Loucy (cell line): ENCODE measurements at regions not wholly inside any gene's neighbourhood (a gene's known extent, or its start where the extent isn't known, plus 50 kb on each side); places are given as distances from the start of the nearest gene placed in this dataset.

ENCODE experiments used
- H2AFZ ChIP-seq: fragments of 200-600 bp; sonication (generic); 2 replicates; pipeline ENCODE4 v1.6.0; 2016; ENCODE audit warnings: antibody characterized with exemption, mild to moderate bottlenecking, low read length, moderate library complexity
- H3F3A ChIP-seq: fragments of 200-600 bp; 2 replicates; pipeline ENCODE4 v1.6.0; 2016; ENCODE audit warnings: antibody characterized with exemption, low read depth, mild to moderate bottlenecking
- H3K27me3 ChIP-seq: fragments of 200-600 bp; sonication (generic); 2 replicates; pipeline ENCODE4 v1.6.1; 2014; ENCODE audit warnings: low read length, mild to moderate bottlenecking; ENCODE audit not compliant: insufficient read depth, poor library complexity, severe bottlenecking
- H3K36me3 ChIP-seq: fragments of 200-600 bp; sonication (generic); 2 replicates; pipeline ENCODE4 v1.6.1; 2016; ENCODE audit warnings: low read length; ENCODE audit not compliant: insufficient read depth
- H3K4me1 ChIP-seq: fragments of 200-600 bp; sonication (generic); 2 replicates; pipeline ENCODE4 v1.5.1; 2014; ENCODE audit warnings: low read length, mild to moderate bottlenecking; ENCODE audit not compliant: insufficient read depth, poor library complexity, severe bottlenecking
- H3K4me2 ChIP-seq: fragments of 200-600 bp; sonication (generic); 2 replicates; pipeline ENCODE4 v1.6.0; 2014; ENCODE audit warnings: antibody characterized with exemption, low read length, low read depth, mild to moderate bottlenecking; ENCODE audit not compliant: poor library complexity, severe bottlenecking
- H3K4me3 ChIP-seq: fragments of 200-600 bp; sonication (generic); 2 replicates; pipeline ENCODE4 v1.5.1; 2014; ENCODE audit warnings: low read length, mild to moderate bottlenecking, mixed read lengths; ENCODE audit not compliant: poor library complexity, severe bottlenecking
- H3K79me2 ChIP-seq: fragments of 200-600 bp; sonication (generic); 2 replicates; pipeline ENCODE4 v1.6.1; 2014; ENCODE audit warnings: low read length; ENCODE audit not compliant: insufficient read depth
- H3K9ac ChIP-seq: fragments of 200-600 bp; sonication (generic); 2 replicates; pipeline ENCODE4 v1.6.0; 2014; ENCODE audit warnings: mild to moderate bottlenecking, low read depth, low read length, moderate library complexity; ENCODE audit not compliant: poor library complexity, severe bottlenecking
- H3K9me2 ChIP-seq: fragments of 200-600 bp; sonication (generic); replicated peaks from 2 replicates; pipeline ENCODE4 v1.6.1; 2016; ENCODE audit warnings: low read depth, low read length, mixed read lengths
- H3K9me3 ChIP-seq: fragments of 200-600 bp; sonication (generic); 2 replicates; pipeline ENCODE4 v1.6.1; 2014; ENCODE audit warnings: mild to moderate bottlenecking, antibody characterized with exemption, low read length, low read depth; ENCODE audit not compliant: insufficient read depth
- H4K20me1 ChIP-seq: fragments of 200-600 bp; sonication (generic); 2 replicates; pipeline ENCODE4 v1.6.0; 2014; ENCODE audit warnings: antibody characterized with exemption, low read length, mild to moderate bottlenecking; ENCODE audit not compliant: insufficient read depth, poor library complexity, severe bottlenecking
- CTCF ChIP-seq: fragments of 200-600 bp; sonication (generic); conservative IDR thresholded peaks from 2 replicates; pipeline ENCODE4 v1.5.1; 2014; ENCODE audit warnings: mild to moderate bottlenecking, antibody characterized with exemption, low read length
- EZH2phosphoT487 ChIP-seq: fragments of 200-600 bp; IDR thresholded peaks from 2 replicates; pipeline ENCODE4 v1.6.1; 2018; ENCODE audit warnings: antibody characterized with exemption, mild to moderate bottlenecking, moderate library complexity, borderline replicate concordance

- H3K4me2 ChIP-seq: no peak overlapping the region
- no peak overlapping the region for H3K4me3 ChIP-seq
- TF ChIP-seq CTCF (no peak), EZH2phosphoT487 (no peak)
- no peaks in the 10 kb centered on the region for H4K20me1 ChIP-seq
- H3K9me2 ChIP-seq: no peaks in the 10 kb centered on the region
- H3K36me3 ChIP-seq: no peaks in the 10 kb centered on the region
- H3K9me3 ChIP-seq: no peaks in the 10 kb centered on the region
- no peaks in the 10 kb centered on the region for H3F3A ChIP-seq
- no peak overlapping the region for H3K9ac ChIP-seq
- no peaks in the 10 kb centered on the region for H3K4me1 ChIP-seq
- no peak overlapping the region for H2AFZ ChIP-seq
- no peaks in the 10 kb centered on the region for H3K79me2 ChIP-seq
- no peaks in the 10 kb centered on the region for H3K27me3 ChIP-seq
Observed at GRCh38 chr20:43386878-43387277, 70.8 kb upstream of the SRSF6 start.

GRCh38 chr20:43385914-43386313 lies 71.8 kb upstream of the SRSF6 start:
- no peaks in the 10 kb centered on the region for H3K4me1 ChIP-seq
- no peak overlapping the region for H2AFZ ChIP-seq
- H3K79me2 ChIP-seq: no peaks in the 10 kb centered on the region
- no peaks in the 10 kb centered on the region for H3K27me3 ChIP-seq
- no peaks in the 10 kb centered on the region for H3F3A ChIP-seq
- no peaks in the 10 kb centered on the region for H3K9me2 ChIP-seq
- H3K36me3 ChIP-seq: no peaks in the 10 kb centered on the region
- no peak for TF ChIP-seq CTCF
- TF ChIP-seq EZH2phosphoT487: no peak
- H3K9me3 ChIP-seq: no peaks in the 10 kb centered on the region
- H3K4me3 ChIP-seq: no peak overlapping the region
- H3K4me2 ChIP-seq: no peak overlapping the region
- H3K9ac ChIP-seq: no peak overlapping the region
- no peaks in the 10 kb centered on the region for H4K20me1 ChIP-seq

GRCh38 chr20:43384101-43384940 lies 73.4 kb upstream of the SRSF6 start:
- H3F3A ChIP-seq: no peaks in the 10 kb centered on the region
- H3K4me2 ChIP-seq: no peak overlapping the region
- no peaks in the 10 kb centered on the region for H3K27me3 ChIP-seq
- H3K4me3 ChIP-seq: no peak overlapping the region
- no peaks in the 10 kb centered on the region for H4K20me1 ChIP-seq
- H3K9me3 ChIP-seq: no peaks in the 10 kb centered on the region
- no peaks in the 10 kb centered on the region for H3K9me2 ChIP-seq
- TF ChIP-seq CTCF: no peak
- H3K79me2 ChIP-seq: no peaks in the 10 kb centered on the region
- no peaks in the 10 kb centered on the region for H3K36me3 ChIP-seq
- H2AFZ ChIP-seq: no peak overlapping the region
- H3K9ac ChIP-seq: no peak overlapping the region
- H3K4me1 ChIP-seq: no peaks in the 10 kb centered on the region
